ENCODE measurements at regions not wholly inside any gene's neighbourhood (a gene's known extent, or its start where the extent isn't known, plus 50 kb on each side); places are given as distances from the start of the nearest gene placed in this dataset.

DNA sequence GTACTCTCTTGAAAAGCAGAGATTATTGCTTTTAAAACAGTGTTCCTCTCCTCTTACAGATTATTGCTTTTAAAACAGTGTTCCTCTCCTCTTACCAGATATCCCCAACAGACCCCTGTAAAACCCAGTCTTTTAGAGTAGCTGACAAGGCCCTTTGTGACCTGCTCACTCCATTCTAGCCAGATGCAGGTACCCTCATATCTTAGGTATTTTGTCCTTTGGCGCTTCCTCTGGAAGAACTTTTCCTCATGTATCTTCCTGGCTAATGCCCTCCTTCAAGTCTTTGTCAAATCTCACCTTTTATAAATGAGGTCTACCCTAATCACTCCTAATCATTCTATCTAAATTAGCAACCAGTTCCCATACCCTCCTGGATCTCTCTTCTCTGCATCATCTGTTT, 536.0 kb downstream of the BTBD3 start:
- Histone ChIP-seq H3K36me3 (ENCODE audit: control insufficient read depth in 4 of 4, insufficient read depth in 3 of 4, low read depth in 1 of 4, low read length in 3 of 4) (no peaks in the 10 kb centered on the region), H3K4me1 (ENCODE audit: control insufficient read depth in 4 of 4, insufficient read depth in 4 of 4, low read length in 3 of 4) (no peaks in the 10 kb centered on the region), H3K9me3 (ENCODE audit: control insufficient read depth in 4 of 4, low read length in 3 of 4) (peaks cover 0 to 8% (median under 1%) of the 10 kb centered on the region in 4 donors), H3K9ac (ENCODE audit: low read depth in 1 of 2, low read length in 2 of 2) (no peak overlapping the region), H3K27ac (ENCODE audit: low read depth in 1 of 2, low read length in 2 of 2) (no peak overlapping the region), H3K27me3 (ENCODE audit: control insufficient read depth in 4 of 4, insufficient read depth in 4 of 4, low read length in 3 of 4) (no peaks in the 10 kb centered on the region), H3K4me3 (ENCODE audit: low read depth in 1 of 3, low read length in 3 of 3) (no peak overlapping the region)
- 90% methylated on average over 1 of the region's 1 CpG for WGBS
- no peak for DNase-seq (ENCODE audit: low spot score)
- TF ChIP-seq, protein P1, sequence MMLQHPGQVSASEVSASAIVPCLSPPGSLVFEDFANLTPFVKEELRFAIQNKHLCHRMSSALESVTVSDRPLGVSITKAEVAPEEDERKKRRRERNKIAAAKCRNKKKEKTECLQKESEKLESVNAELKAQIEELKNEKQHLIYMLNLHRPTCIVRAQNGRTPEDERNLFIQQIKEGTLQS (IDR thresholded peaks at IDR 0.05): no peak
- TF ChIP-seq FOXA1 (IDR thresholded peaks at IDR 0.05): no peak
- TF ChIP-seq, protein P2, sequence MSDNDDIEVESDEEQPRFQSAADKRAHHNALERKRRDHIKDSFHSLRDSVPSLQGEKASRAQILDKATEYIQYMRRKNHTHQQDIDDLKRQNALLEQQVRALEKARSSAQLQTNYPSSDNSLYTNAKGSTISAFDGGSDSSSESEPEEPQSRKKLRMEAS (IDR thresholded peaks at IDR 0.05): no peak
- TF ChIP-seq NR2F2 (IDR thresholded peaks at IDR 0.05): no peak
- TF ChIP-seq HNF4A (conservative IDR thresholded peaks at IDR 0.05): no peak
- TF ChIP-seq, protein P3, sequence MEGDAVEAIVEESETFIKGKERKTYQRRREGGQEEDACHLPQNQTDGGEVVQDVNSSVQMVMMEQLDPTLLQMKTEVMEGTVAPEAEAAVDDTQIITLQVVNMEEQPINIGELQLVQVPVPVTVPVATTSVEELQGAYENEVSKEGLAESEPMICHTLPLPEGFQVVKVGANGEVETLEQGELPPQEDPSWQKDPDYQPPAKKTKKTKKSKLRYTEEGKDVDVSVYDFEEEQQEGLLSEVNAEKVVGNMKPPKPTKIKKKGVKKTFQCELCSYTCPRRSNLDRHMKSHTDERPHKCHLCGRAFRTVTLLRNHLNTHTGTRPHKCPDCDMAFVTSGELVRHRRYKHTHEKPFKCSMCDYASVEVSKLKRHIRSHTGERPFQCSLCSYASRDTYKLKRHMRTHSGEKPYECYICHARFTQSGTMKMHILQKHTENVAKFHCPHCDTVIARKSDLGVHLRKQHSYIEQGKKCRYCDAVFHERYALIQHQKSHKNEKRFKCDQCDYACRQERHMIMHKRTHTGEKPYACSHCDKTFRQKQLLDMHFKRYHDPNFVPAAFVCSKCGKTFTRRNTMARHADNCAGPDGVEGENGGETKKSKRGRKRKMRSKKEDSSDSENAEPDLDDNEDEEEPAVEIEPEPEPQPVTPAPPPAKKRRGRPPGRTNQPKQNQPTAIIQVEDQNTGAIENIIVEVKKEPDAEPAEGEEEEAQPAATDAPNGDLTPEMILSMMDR (IDR thresholded peaks at IDR 0.05; ENCODE audit: low read depth, low read length, missing input control): no peak
- TF ChIP-seq JUND (IDR thresholded peaks at IDR 0.05): no peak
- TF ChIP-seq, protein P4, sequence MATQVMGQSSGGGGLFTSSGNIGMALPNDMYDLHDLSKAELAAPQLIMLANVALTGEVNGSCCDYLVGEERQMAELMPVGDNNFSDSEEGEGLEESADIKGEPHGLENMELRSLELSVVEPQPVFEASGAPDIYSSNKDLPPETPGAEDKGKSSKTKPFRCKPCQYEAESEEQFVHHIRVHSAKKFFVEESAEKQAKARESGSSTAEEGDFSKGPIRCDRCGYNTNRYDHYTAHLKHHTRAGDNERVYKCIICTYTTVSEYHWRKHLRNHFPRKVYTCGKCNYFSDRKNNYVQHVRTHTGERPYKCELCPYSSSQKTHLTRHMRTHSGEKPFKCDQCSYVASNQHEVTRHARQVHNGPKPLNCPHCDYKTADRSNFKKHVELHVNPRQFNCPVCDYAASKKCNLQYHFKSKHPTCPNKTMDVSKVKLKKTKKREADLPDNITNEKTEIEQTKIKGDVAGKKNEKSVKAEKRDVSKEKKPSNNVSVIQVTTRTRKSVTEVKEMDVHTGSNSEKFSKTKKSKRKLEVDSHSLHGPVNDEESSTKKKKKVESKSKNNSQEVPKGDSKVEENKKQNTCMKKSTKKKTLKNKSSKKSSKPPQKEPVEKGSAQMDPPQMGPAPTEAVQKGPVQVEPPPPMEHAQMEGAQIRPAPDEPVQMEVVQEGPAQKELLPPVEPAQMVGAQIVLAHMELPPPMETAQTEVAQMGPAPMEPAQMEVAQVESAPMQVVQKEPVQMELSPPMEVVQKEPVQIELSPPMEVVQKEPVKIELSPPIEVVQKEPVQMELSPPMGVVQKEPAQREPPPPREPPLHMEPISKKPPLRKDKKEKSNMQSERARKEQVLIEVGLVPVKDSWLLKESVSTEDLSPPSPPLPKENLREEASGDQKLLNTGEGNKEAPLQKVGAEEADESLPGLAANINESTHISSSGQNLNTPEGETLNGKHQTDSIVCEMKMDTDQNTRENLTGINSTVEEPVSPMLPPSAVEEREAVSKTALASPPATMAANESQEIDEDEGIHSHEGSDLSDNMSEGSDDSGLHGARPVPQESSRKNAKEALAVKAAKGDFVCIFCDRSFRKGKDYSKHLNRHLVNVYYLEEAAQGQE (IDR thresholded peaks at IDR 0.05): no peak
- TF ChIP-seq EGR1 (IDR thresholded peaks at IDR 0.05; ENCODE audit: low read depth in 2 of 2): no peak
- no peak for TF ChIP-seq YY1 (IDR thresholded peaks at IDR 0.05)

DNA sequence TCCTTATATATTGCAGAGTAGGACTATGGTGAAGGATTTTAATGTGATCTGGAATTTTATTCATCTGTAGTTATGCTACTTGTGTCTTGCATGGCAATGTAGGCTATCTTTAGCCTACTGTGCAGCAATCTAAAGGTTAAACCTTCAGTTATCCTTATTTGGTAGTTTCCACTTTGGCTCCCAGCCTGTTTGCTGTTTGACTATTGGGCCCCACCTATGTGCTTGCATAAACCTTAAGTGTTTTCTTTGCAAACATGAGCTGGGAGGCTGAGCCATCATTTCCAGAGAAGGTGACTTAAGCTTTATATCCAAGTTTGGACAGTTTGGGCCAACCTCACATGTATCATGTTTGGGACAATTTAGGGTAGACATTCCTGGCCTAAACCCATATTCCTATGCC, 537.5 kb downstream of the BTBD3 start:
- DNase-seq (ENCODE audit: low spot score): no peak
- TF ChIP-seq, protein P3 (IDR thresholded peaks at IDR 0.05; ENCODE audit: low read depth, low read length, missing input control): no peak
- TF ChIP-seq SP1 (IDR thresholded peaks at IDR 0.05) (no peak), FOXA1 (IDR thresholded peaks at IDR 0.05) (no peak), TAF1 (conservative IDR thresholded peaks at IDR 0.05) (no peak), RXRA (IDR thresholded peaks at IDR 0.05) (no peak), NR2F2 (IDR thresholded peaks at IDR 0.05) (no peak), RAD21 (IDR thresholded peaks at IDR 0.05) (no peak), EGR1 (IDR thresholded peaks at IDR 0.05; ENCODE audit: low read depth in 2 of 2) (no peak), JUND (IDR thresholded peaks at IDR 0.05) (no peak), GABPA (IDR thresholded peaks at IDR 0.05 in 1 of 2, conservative IDR thresholded peaks at IDR 0.05 in 1 of 2) (no peak), FOXA2 (IDR thresholded peaks at IDR 0.05) (no peak), YY1 (IDR thresholded peaks at IDR 0.05) (no peak), HNF4G (IDR thresholded peaks at IDR 0.05) (no peak)
- TF ChIP-seq, protein P2 (IDR thresholded peaks at IDR 0.05): no peak
- TF ChIP-seq, protein P4 (IDR thresholded peaks at IDR 0.05): no peak

More for the DNA sequence above, 537.5 kb downstream of the BTBD3 start:
- no peaks in the 10 kb centered on the region for H3K4me1 ChIP-seq (ENCODE audit: control insufficient read depth in 4 of 4, insufficient read depth in 4 of 4, low read length in 3 of 4)
- peaks cover 0 to 8% (median under 1%) of the 10 kb centered on the region in 4 donors for H3K9me3 ChIP-seq (ENCODE audit: control insufficient read depth in 4 of 4, low read length in 3 of 4)
- no peak overlapping the region for H3K9ac ChIP-seq (ENCODE audit: low read depth in 1 of 2, low read length in 2 of 2)
- H3K4me3 ChIP-seq (ENCODE audit: low read depth in 1 of 3, low read length in 3 of 3): no peak overlapping the region
- no peaks in the 10 kb centered on the region for H3K36me3 ChIP-seq (ENCODE audit: control insufficient read depth in 4 of 4, insufficient read depth in 3 of 4, low read depth in 1 of 4, low read length in 3 of 4)
- H3K27me3 ChIP-seq (ENCODE audit: control insufficient read depth in 4 of 4, insufficient read depth in 4 of 4, low read length in 3 of 4): no peaks in the 10 kb centered on the region
- no peak overlapping the region for H3K27ac ChIP-seq (ENCODE audit: low read depth in 1 of 2, low read length in 2 of 2)
